HepG2 (cell line): ENCODE measurements at regions not wholly inside any gene's neighbourhood (a gene's known extent, or its start where the extent isn't known, plus 50 kb on each side); places are given as distances from the start of the nearest gene placed in this dataset.

Experiments
- ATAC-seq: fragments of 200-7000 bp; cut with Tn5 transposase; 3 replicates; pipeline ENCODE4 v1.9.1; 2020; ENCODE audit warnings: mild to moderate bottlenecking, moderate library complexity
- BruUV-seq: library from RNA; stranded (reverse); fragments of 400-500 nt; replicated peaks from 2 replicates; lab custom pipeline; 2021; lab: Mats Ljungman, UMichigan
- CTCF ChIA-PET: fragments of 300-600 bp; formaldehyde crosslinking; extraction: SDS; loops from one replicate; lab custom pipeline; 2021; ENCODE audit warnings: low total read pairs, inconsistent platforms, low intra/inter-chr PET ratio; lab: Yijun Ruan, JAX
- POLR2A ChIA-PET: fragments of 350-600 bp; sonication (Branson Sonifier 250); formaldehyde crosslinking; loops from one replicate; lab custom pipeline; 2020; ENCODE audit warnings: antibody characterized with exemption, inconsistent platforms; lab: Yijun Ruan, JAX
- DNase-seq: peaks from one replicate; pipeline ENCODE4 v3.0.0-alpha.2; 2015; ENCODE audit warnings: low spot score
- FAIRE-seq: peaks from 3 replicates; lab custom pipeline; 2011; peaks lifted over from hg19 to GRCh38; lab: Jason Lieb, UNC
- H2AFZ ChIP-seq: one replicate; pipeline ENCODE4 v1.6.1; 2011; ENCODE audit warnings: low read length, inconsistent platforms
- H3K27ac ChIP-seq: fragments of 300-600 bp; 3 replicates; pipeline ENCODE4 v1.8.0; 2011; ENCODE audit warnings: mixed run types, mild to moderate bottlenecking, mixed read lengths, low read length, inconsistent platforms; ENCODE audit not compliant: insufficient read depth; ENCODE audit errors: extremely low read length
- H3K27me3 ChIP-seq, 2 experiments: fragments of 200-600 bp in 1 of 2; 2 replicates in 1 of 2; 3 replicates in 1 of 2; pipeline versions ENCODE4 v1.6.0 to v1.8.0; 2011; ENCODE audit warnings: low read length in 2 of 2, mild to moderate bottlenecking in 2 of 2, moderate library complexity in 2 of 2, inconsistent platforms in 1 of 2; ENCODE audit not compliant: insufficient read depth in 2 of 2, control insufficient read depth in 1 of 2
- H3K36me3 ChIP-seq, 2 experiments: fragments of 200-600 bp in 1 of 2; replicated peaks in 1 of 2; 2 replicates in 1 of 2; 3 replicates in 1 of 2; pipeline versions ENCODE4 v1.5.1 to v1.8.0; 2011; ENCODE audit warnings: low read length in 2 of 2, inconsistent platforms in 1 of 2; ENCODE audit not compliant: insufficient read depth in 2 of 2, control insufficient read depth in 1 of 2
- H3K4me1 ChIP-seq: 2 replicates; pipeline ENCODE4 v1.5.1; 2012; ENCODE audit warnings: low read length, inconsistent platforms; ENCODE audit not compliant: insufficient read depth
- H3K4me2 ChIP-seq: 2 replicates; pipeline ENCODE4 v1.6.0; 2011; ENCODE audit warnings: low read depth, low read length, inconsistent platforms
- H3K4me3 ChIP-seq, 3 experiments: fragments of 200-600 bp in 1 of 3; sonication (generic), shearing (Covaris generic) in 1 of 3; replicated peaks in 1 of 3; 2 replicates each; pipeline ENCODE4 v1.5.1; 2011 to 2016; ENCODE audit warnings: low read length in 3 of 3, inconsistent platforms in 2 of 3, low read depth in 2 of 3, mild to moderate bottlenecking in 2 of 3, control low read depth in 1 of 3, mixed read lengths in 1 of 3; ENCODE audit not compliant: insufficient read depth in 1 of 3
- H3K79me2 ChIP-seq: one replicate; pipeline ENCODE4 v1.6.1; 2011; ENCODE audit warnings: low read length, inconsistent platforms; ENCODE audit not compliant: insufficient read depth
- H3K9ac ChIP-seq: 2 replicates; pipeline ENCODE4 v1.6.0; 2011; ENCODE audit warnings: mild to moderate bottlenecking, low read depth, low read length, inconsistent platforms; ENCODE audit not compliant: insufficient read depth
- H3K9me3 ChIP-seq: 2 replicates; pipeline ENCODE4 v1.5.1; 2012; ENCODE audit warnings: mild to moderate bottlenecking, low read length
- H4K20me1 ChIP-seq: 2 replicates; pipeline ENCODE4 v1.6.0; 2011; ENCODE audit warnings: inconsistent platforms, mild to moderate bottlenecking, low read length, moderate library complexity; ENCODE audit not compliant: insufficient read depth
- ATF2 ChIP-seq: sonication (generic); formaldehyde crosslinking; IDR thresholded peaks from 2 replicates; pipeline ENCODE4 v1.4.0; 2020; ENCODE audit warnings: missing genetic modification reagents
- FOXA1 ChIP-seq, 2 experiments: fragments of 450-650 bp in 1 of 2; sonication (generic) in 1 of 2; formaldehyde crosslinking in 1 of 2; IDR thresholded peaks; 2 replicates each; pipeline versions ENCODE4 v1.4.0 to v1.6.1; 2016 to 2020; ENCODE audit warnings: missing genetic modification reagents in 1 of 2
- GATA4 ChIP-seq: sonication (generic); IDR thresholded peaks from 2 replicates; pipeline ENCODE4 v1.6.1; 2016; ENCODE audit warnings: antibody characterized with exemption, low read depth, borderline replicate concordance
- NFYC ChIP-seq: IDR thresholded peaks from 2 replicates; pipeline ENCODE4 v1.6.1; 2016; ENCODE audit warnings: missing genetic modification reagents, missing compliant biosample characterization
- PCBP2 ChIP-seq: fragments of 200-400 bp; formaldehyde crosslinking; optimal IDR thresholded peaks from 2 replicates; pipeline ENCODE3; 2018; ENCODE audit warnings: low read length, low read depth; ENCODE audit not compliant: poor library complexity, severe bottlenecking
- SOX5 ChIP-seq: IDR thresholded peaks from 2 replicates; pipeline ENCODE4 v1.6.1; 2016; ENCODE audit warnings: borderline replicate concordance
- XRCC5 ChIP-seq: fragments of 200-400 bp; formaldehyde crosslinking; optimal IDR thresholded peaks from 2 replicates; pipeline ENCODE3; 2017; ENCODE audit warnings: mild to moderate bottlenecking, low read length
- ZNF292 ChIP-seq: sonication (generic); formaldehyde crosslinking; IDR thresholded peaks from 2 replicates; pipeline ENCODE4 v1.8.1; 2022; ENCODE audit warnings: mild to moderate bottlenecking, low read depth, missing genetic modification reagents, borderline replicate concordance
- ZNF44 ChIP-seq: sonication (generic); formaldehyde crosslinking; IDR thresholded peaks from 2 replicates; pipeline ENCODE4 v1.5.1; 2020; ENCODE audit warnings: mild to moderate bottlenecking, missing genetic modification reagents
- ZNF710 ChIP-seq: sonication (generic); formaldehyde crosslinking; IDR thresholded peaks from 2 replicates; pipeline ENCODE4 v1.5.0; 2020; ENCODE audit warnings: mild to moderate bottlenecking, missing genetic modification reagents, borderline replicate concordance
- ZNF773 ChIP-seq: sonication (generic); formaldehyde crosslinking; IDR thresholded peaks from 2 replicates; pipeline ENCODE4 v1.4.0; 2020; ENCODE audit warnings: missing genetic modification reagents, borderline replicate concordance
- WGBS: methylation state at CpG from one replicate; pipeline ENCODE4 v1.1.6; 2017; ENCODE audit warnings: low lambda C conversion rate; 5-methylcytosine and 5-hydroxymethylcytosine counted together
- in situ Hi-C: cut with HindIII; loops from 2 replicates; pipeline ENCODE4 v1.10.0; 2017; ENCODE audit warnings: low pct_unique_long_range_greater_than_20kb; ENCODE audit not compliant: extremely low pct_ligation_motif_present
- intact Hi-C: fragments of 100-400 bp; cut with micrococcal nuclease; formaldehyde crosslinking; loops from one replicate; pipeline ENCODE4 v1.10.0; 2022; ENCODE audit not compliant: unreplicated experiment

- no peak for DNase-seq
- Histone ChIP-seq H3K79me2 (no peaks in the 10 kb centered on the region), H3K36me3 (peaks cover 0 to 4% of the 10 kb centered on the region in 2 experiments; a peak in 2 of 5 replicates), H3K9me3 (no peaks in the 10 kb centered on the region), H4K20me1 (no peaks in the 10 kb centered on the region), H3K27ac (no peak overlapping the region), H3K4me1 (peaks cover 21% of the 10 kb centered on the region), H3K9ac (no peak overlapping the region), H3K27me3 (no peaks in the 10 kb centered on the region), H2AFZ (no peak overlapping the region), H3K4me2 (no peak overlapping the region), H3K4me3 (no peak overlapping the region)
- no peak for ATAC-seq
- in situ Hi-C loops = no loop called here
- FAIRE-seq = no peak
- no peak for TF ChIP-seq ZNF292
- POLR2A ChIA-PET = no interaction called here
- BruUV-seq = no TSS peak
- intact Hi-C loops = loop anchor here (10.0 kb wide), 1 partner anchor 117 kb away; no protein-coding TSS in a partner anchor
- 96% methylated on average over 3 of the region's 3 CpGs for WGBS
- CTCF ChIA-PET = no interaction called here
Observed at GRCh38 chr13:50408068-50408467, 392.8 kb downstream of the KCNRG start.

GRCh38 chr13:50409220-50409619 is 394.0 kb downstream of the KCNRG start:
- H4K20me1 ChIP-seq = no peaks in the 10 kb centered on the region
- no peak overlapping the region for H2AFZ ChIP-seq
- H3K9ac ChIP-seq = no peak overlapping the region
- H3K4me2 ChIP-seq = no peak overlapping the region
- no peaks in the 10 kb centered on the region for H3K9me3 ChIP-seq
- FAIRE-seq (no peak), ATAC-seq (no peak), DNase-seq (no peak)
- in situ Hi-C loops (no loop called here), intact Hi-C loops (loop anchor here (10.0 kb wide), 1 partner anchor 116 kb away; no protein-coding TSS in a partner anchor)
- ChIA-PET POLR2A (no interaction called here), CTCF (no interaction called here)
- H3K79me2 ChIP-seq = no peaks in the 10 kb centered on the region
- no peaks in the 10 kb centered on the region for H3K27me3 ChIP-seq
- no TSS peak for BruUV-seq
- TF ChIP-seq FOXA1 (IDR thresholded peaks at IDR 0.05) (no peak), FOXA1 (CRISPR knock-in tag; IDR thresholded peaks at IDR 0.05) (no peak), NFYC (no peak), ZNF773 (CRISPR knock-in tag) (no peak), GATA4 (no peak), PCBP2 (no peak), XRCC5 (no peak), ZNF44 (CRISPR knock-in tag) (no peak), ZNF710 (CRISPR knock-in tag) (no peak), SOX5 (CRISPR knock-in tag) (no peak), ATF2 (CRISPR knock-in tag) (no peak)
- H3K27ac ChIP-seq = no peak overlapping the region
- peaks cover 14% of the 10 kb centered on the region for H3K4me1 ChIP-seq
- WGBS = 97% methylated on average over 2 of the region's 2 CpGs
- no peak overlapping the region for H3K4me3 ChIP-seq
- H3K36me3 ChIP-seq = peaks cover 0 to 4% of the 10 kb centered on the region in 2 experiments; a peak in 2 of 5 replicates
